ENCODE measurements at regions not wholly inside any gene's neighbourhood (a gene's known extent, or its start where the extent isn't known, plus 50 kb on each side); places are given as distances from the start of the nearest gene placed in this dataset.

DNA sequence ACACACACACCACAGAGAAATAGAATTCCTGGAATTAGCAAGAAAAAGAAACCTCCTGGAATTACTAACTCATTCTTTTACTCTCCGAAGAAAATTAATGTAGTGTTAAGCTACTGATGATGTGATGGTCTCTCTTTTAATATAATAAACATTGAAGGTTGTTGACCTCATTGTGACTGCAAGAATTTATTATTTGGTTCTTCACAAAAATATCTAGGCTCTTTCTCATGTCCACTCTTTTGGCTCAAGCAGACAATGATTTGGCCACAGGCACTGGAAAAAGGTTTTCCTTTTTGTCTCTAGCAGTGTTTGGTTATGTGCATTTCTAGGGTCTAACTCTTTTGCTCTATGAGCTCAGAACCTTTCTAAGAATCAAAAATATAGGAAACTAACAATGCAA lies 811.9 kb downstream of the TENT5A start:
- TF ChIP-seq, protein P1, sequence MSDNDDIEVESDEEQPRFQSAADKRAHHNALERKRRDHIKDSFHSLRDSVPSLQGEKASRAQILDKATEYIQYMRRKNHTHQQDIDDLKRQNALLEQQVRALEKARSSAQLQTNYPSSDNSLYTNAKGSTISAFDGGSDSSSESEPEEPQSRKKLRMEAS (CRISPR knock-in tag; IDR thresholded peaks at IDR 0.05), result no peak
- TF ChIP-seq, protein P2, sequence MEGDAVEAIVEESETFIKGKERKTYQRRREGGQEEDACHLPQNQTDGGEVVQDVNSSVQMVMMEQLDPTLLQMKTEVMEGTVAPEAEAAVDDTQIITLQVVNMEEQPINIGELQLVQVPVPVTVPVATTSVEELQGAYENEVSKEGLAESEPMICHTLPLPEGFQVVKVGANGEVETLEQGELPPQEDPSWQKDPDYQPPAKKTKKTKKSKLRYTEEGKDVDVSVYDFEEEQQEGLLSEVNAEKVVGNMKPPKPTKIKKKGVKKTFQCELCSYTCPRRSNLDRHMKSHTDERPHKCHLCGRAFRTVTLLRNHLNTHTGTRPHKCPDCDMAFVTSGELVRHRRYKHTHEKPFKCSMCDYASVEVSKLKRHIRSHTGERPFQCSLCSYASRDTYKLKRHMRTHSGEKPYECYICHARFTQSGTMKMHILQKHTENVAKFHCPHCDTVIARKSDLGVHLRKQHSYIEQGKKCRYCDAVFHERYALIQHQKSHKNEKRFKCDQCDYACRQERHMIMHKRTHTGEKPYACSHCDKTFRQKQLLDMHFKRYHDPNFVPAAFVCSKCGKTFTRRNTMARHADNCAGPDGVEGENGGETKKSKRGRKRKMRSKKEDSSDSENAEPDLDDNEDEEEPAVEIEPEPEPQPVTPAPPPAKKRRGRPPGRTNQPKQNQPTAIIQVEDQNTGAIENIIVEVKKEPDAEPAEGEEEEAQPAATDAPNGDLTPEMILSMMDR (IDR thresholded peaks at IDR 0.05), result no peak
- TF ChIP-seq, protein P3, sequence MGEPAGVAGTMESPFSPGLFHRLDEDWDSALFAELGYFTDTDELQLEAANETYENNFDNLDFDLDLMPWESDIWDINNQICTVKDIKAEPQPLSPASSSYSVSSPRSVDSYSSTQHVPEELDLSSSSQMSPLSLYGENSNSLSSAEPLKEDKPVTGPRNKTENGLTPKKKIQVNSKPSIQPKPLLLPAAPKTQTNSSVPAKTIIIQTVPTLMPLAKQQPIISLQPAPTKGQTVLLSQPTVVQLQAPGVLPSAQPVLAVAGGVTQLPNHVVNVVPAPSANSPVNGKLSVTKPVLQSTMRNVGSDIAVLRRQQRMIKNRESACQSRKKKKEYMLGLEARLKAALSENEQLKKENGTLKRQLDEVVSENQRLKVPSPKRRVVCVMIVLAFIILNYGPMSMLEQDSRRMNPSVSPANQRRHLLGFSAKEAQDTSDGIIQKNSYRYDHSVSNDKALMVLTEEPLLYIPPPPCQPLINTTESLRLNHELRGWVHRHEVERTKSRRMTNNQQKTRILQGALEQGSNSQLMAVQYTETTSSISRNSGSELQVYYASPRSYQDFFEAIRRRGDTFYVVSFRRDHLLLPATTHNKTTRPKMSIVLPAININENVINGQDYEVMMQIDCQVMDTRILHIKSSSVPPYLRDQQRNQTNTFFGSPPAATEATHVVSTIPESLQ (CRISPR knock-in tag; IDR thresholded peaks at IDR 0.05), result no peak
- TF ChIP-seq, protein P4, sequence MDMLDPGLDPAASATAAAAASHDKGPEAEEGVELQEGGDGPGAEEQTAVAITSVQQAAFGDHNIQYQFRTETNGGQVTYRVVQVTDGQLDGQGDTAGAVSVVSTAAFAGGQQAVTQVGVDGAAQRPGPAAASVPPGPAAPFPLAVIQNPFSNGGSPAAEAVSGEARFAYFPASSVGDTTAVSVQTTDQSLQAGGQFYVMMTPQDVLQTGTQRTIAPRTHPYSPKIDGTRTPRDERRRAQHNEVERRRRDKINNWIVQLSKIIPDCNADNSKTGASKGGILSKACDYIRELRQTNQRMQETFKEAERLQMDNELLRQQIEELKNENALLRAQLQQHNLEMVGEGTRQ (CRISPR knock-in tag; IDR thresholded peaks at IDR 0.05), result no peak
- TF ChIP-seq, protein P5, sequence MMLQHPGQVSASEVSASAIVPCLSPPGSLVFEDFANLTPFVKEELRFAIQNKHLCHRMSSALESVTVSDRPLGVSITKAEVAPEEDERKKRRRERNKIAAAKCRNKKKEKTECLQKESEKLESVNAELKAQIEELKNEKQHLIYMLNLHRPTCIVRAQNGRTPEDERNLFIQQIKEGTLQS (CRISPR knock-in tag; conservative IDR thresholded peaks at IDR 0.05), result no peak
- TF ChIP-seq NR2C2 (CRISPR knock-in tag; IDR thresholded peaks at IDR 0.05) (no peak), NFE2L1 (CRISPR knock-in tag; IDR thresholded peaks at IDR 0.05) (no peak), ZNF317 (CRISPR knock-in tag; IDR thresholded peaks at IDR 0.05; ENCODE audit: borderline replicate concordance, low read depth) (no peak), ESRRA (CRISPR knock-in tag; IDR thresholded peaks at IDR 0.05; ENCODE audit: borderline replicate concordance) (no peak), TCF7 (CRISPR knock-in tag; IDR thresholded peaks at IDR 0.05; ENCODE audit: low read depth) (no peak), FOXP1 (CRISPR knock-in tag; IDR thresholded peaks at IDR 0.05; ENCODE audit: borderline replicate concordance) (no peak)
- TF ChIP-seq, protein P6, sequence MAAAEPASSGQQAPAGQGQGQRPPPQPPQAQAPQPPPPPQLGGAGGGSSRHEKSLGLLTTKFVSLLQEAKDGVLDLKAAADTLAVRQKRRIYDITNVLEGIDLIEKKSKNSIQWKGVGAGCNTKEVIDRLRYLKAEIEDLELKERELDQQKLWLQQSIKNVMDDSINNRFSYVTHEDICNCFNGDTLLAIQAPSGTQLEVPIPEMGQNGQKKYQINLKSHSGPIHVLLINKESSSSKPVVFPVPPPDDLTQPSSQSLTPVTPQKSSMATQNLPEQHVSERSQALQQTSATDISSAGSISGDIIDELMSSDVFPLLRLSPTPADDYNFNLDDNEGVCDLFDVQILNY (CRISPR knock-in tag; IDR thresholded peaks at IDR 0.05), result no peak
- TF ChIP-seq, protein P7, sequence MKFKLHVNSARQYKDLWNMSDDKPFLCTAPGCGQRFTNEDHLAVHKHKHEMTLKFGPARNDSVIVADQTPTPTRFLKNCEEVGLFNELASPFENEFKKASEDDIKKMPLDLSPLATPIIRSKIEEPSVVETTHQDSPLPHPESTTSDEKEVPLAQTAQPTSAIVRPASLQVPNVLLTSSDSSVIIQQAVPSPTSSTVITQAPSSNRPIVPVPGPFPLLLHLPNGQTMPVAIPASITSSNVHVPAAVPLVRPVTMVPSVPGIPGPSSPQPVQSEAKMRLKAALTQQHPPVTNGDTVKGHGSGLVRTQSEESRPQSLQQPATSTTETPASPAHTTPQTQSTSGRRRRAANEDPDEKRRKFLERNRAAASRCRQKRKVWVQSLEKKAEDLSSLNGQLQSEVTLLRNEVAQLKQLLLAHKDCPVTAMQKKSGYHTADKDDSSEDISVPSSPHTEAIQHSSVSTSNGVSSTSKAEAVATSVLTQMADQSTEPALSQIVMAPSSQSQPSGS (CRISPR knock-in tag; IDR thresholded peaks at IDR 0.05; ENCODE audit: borderline replicate concordance, low read depth), result no peak
- TF ChIP-seq, protein P8, sequence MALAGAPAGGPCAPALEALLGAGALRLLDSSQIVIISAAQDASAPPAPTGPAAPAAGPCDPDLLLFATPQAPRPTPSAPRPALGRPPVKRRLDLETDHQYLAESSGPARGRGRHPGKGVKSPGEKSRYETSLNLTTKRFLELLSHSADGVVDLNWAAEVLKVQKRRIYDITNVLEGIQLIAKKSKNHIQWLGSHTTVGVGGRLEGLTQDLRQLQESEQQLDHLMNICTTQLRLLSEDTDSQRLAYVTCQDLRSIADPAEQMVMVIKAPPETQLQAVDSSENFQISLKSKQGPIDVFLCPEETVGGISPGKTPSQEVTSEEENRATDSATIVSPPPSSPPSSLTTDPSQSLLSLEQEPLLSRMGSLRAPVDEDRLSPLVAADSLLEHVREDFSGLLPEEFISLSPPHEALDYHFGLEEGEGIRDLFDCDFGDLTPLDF (CRISPR knock-in tag; IDR thresholded peaks at IDR 0.05), result no peak

Data from WTC11 (cell line).